T47D (cell line): ENCODE measurements at regions not wholly inside any gene's neighbourhood (a gene's known extent, or its start where the extent isn't known, plus 50 kb on each side); places are given as distances from the start of the nearest gene placed in this dataset.
"Not testable (repeated sequence)": the region's sequence is repeated elsewhere in the genome, so short reads cannot be mapped to it uniquely, and the experiment has no call there.

Source experiments
- DNase-seq, 2 experiments: peaks; one replicate each; pipeline versions ENCODE4 v3.0.0 to v3.0.0-alpha.2; 2011 to 2012; ENCODE audit warnings: low read depth in 1 of 2, low spot score in 1 of 2
- JUND ChIP-seq: IDR thresholded peaks from 2 replicates; pipeline ENCODE4 v1.6.1; 2012; ENCODE audit warnings: low read depth
- in situ Hi-C: cut with HindIII; loops from 2 replicates; pipeline ENCODE4 v1.10.0; 2016; ENCODE audit warnings: low sequenced_read_pairs, low pct_unique_long_range_greater_than_20kb

- TF ChIP-seq JUND = no peak
- no peak for DNase-seq
Measured at GRCh38 chr1:192516776-192517297, 58.7 kb upstream of the RGS1 start.

GRCh38 chr1:192517716-192518355 lies 57.7 kb upstream of the RGS1 start:
- in situ Hi-C loops, DNase-seq: not testable (repeated sequence)

More at GRCh38 chr1:192516776-192517297, 58.7 kb upstream of the RGS1 start:
- in situ Hi-C loops = no loop called here

- in situ Hi-C loops = no loop called here
- TF ChIP-seq JUND = no peak
- DNase-seq = no peak
Measured at GRCh38 chr1:192518700-192519099, 56.9 kb upstream of the RGS1 start.

GRCh38 chr1:192521734-192522133 lies 53.8 kb upstream of the RGS1 start:
- DNase-seq = no peak
- in situ Hi-C loops = no loop called here
- TF ChIP-seq JUND = no peak

- in situ Hi-C loops = no loop called here
- TF ChIP-seq JUND = no peak
- DNase-seq = no peak
Measured at GRCh38 chr1:192522673-192523072, 52.9 kb upstream of the RGS1 start.

- no peak for DNase-seq
- in situ Hi-C loops = no loop called here
Measured at GRCh38 chr1:192524223-192524622, 51.4 kb upstream of the RGS1 start.

More at GRCh38 chr1:192524223-192524622, 51.4 kb upstream of the RGS1 start:
- no peak for TF ChIP-seq JUND
